ENCODE measurements at regions not wholly inside any gene's neighbourhood (a gene's known extent, or its start where the extent isn't known, plus 50 kb on each side); places are given as distances from the start of the nearest gene placed in this dataset.

GRCh38 chr6:163906006-163906710 is 491.6 kb downstream of the QKI start:
- Histone ChIP-seq H3K36me3 (ENCODE audit: control insufficient read depth, insufficient read depth, low read length) (no peaks in the 10 kb centered on the region), H3K27ac (ENCODE audit: extremely low read depth, low read depth, low read length) (no peak overlapping the region), H3K4me1 (replicated peaks in 1 of 2; ENCODE audit: control insufficient read depth in 2 of 2, insufficient read depth in 2 of 2, low read length in 2 of 2) (no peaks in the 10 kb centered on the region), H3K4me2 (ENCODE audit: insufficient read depth, low read length) (no peak overlapping the region), H3K79me2 (ENCODE audit: control insufficient read depth, insufficient read depth, low read length) (no peaks in the 10 kb centered on the region), H3K9ac (ENCODE audit: insufficient read depth in 1 of 2, low read depth in 2 of 2, low read length in 2 of 2) (no peak overlapping the region), H3K9me3 (replicated peaks; ENCODE audit: control insufficient read depth, insufficient read depth, low read depth, low read length) (no peaks in the 10 kb centered on the region), H2AFZ (ENCODE audit: low read depth, low read length) (no peak overlapping the region), H4K20me1 (replicated peaks; ENCODE audit: control insufficient read depth, insufficient read depth, low read length) (no peaks in the 10 kb centered on the region), H3K27me3 (ENCODE audit: control insufficient read depth in 2 of 2, insufficient read depth in 2 of 2, low read length in 2 of 2) (peaks cover 36 to 51% of the 10 kb centered on the region in 2 experiments), H3K4me3 (no peak overlapping the region), H3K9me1 (ENCODE audit: control insufficient read depth, insufficient read depth, low read length) (no peaks in the 10 kb centered on the region)
- ChIA-PET POLR2A (no interaction called here), CTCF (ENCODE audit: low intra/inter-chr PET ratio) (no interaction called here)
- in situ Hi-C loops (cut with MboI) (no loop called here), intact Hi-C loops (cut with micrococcal nuclease) (no loop called here)
- 16% methylated on average over 8 of the region's 8 CpGs for WGBS (ENCODE audit: insufficient coverage, low coverage, missing lambda C conversion rate)
- ATAC-seq, result no peak
- BruUV-seq (replicated peaks), result no TSS peak
- DNase-seq (ENCODE audit: extremely low read depth in 1 of 4, low spot score in 3 of 4), result no peak
- FAIRE-seq, result no peak
- TF ChIP-seq AFF4 (CRISPR knock-in tag; IDR thresholded peaks at IDR 0.05) (no peak), HOXB6 (CRISPR knock-in tag; IDR thresholded peaks at IDR 0.05; ENCODE audit: borderline replicate concordance) (no peak), HMGXB4 (CRISPR knock-in tag; IDR thresholded peaks at IDR 0.05) (no peak), ZNF175 (CRISPR knock-in tag; IDR thresholded peaks at IDR 0.05; ENCODE audit: low read depth) (no peak), TAF7 (tag; IDR thresholded peaks at IDR 0.05) (no peak), FOXK2 (conservative IDR thresholded peaks at IDR 0.05 in 1 of 2, IDR thresholded peaks at IDR 0.05 in 1 of 2; ENCODE audit: low read depth in 2 of 2) (no peak), ETS2 (tag; IDR thresholded peaks at IDR 0.05; ENCODE audit: borderline replicate concordance, poor library complexity, severe bottlenecking) (no peak), NCOA4 (IDR thresholded peaks at IDR 0.05; ENCODE audit: partially characterized antibody) (no peak)
- TF ChIP-seq, protein P1, sequence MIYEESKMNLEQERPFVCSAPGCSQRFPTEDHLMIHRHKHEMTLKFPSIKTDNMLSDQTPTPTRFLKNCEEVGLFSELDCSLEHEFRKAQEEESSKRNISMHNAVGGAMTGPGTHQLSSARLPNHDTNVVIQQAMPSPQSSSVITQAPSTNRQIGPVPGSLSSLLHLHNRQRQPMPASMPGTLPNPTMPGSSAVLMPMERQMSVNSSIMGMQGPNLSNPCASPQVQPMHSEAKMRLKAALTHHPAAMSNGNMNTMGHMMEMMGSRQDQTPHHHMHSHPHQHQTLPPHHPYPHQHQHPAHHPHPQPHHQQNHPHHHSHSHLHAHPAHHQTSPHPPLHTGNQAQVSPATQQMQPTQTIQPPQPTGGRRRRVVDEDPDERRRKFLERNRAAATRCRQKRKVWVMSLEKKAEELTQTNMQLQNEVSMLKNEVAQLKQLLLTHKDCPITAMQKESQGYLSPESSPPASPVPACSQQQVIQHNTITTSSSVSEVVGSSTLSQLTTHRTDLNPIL (CRISPR knock-in tag; IDR thresholded peaks at IDR 0.05), result no peak
- TF ChIP-seq, protein P2, sequence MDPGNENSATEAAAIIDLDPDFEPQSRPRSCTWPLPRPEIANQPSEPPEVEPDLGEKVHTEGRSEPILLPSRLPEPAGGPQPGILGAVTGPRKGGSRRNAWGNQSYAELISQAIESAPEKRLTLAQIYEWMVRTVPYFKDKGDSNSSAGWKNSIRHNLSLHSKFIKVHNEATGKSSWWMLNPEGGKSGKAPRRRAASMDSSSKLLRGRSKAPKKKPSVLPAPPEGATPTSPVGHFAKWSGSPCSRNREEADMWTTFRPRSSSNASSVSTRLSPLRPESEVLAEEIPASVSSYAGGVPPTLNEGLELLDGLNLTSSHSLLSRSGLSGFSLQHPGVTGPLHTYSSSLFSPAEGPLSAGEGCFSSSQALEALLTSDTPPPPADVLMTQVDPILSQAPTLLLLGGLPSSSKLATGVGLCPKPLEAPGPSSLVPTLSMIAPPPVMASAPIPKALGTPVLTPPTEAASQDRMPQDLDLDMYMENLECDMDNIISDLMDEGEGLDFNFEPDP (CRISPR knock-in tag; IDR thresholded peaks at IDR 0.05), result no peak

Measured in K562 (cell line).